Thoracic aorta (tissue), 2 donors: ENCODE measurements at regions not wholly inside any gene's neighbourhood (a gene's known extent, or its start where the extent isn't known, plus 50 kb on each side); places are given as distances from the start of the nearest gene placed in this dataset.
"Not testable (repeated sequence)": the region's sequence is repeated elsewhere in the genome, so short reads cannot be mapped to it uniquely, and the experiment has no call there.

ENCODE experiments used
- ATAC-seq: fragments of 150-250 bp; one replicate; pipeline ENCODE4 v1.8.0; 2017; ENCODE audit warnings: low read depth; ENCODE audit not compliant: insufficient number of reproducible peaks, low FRiP score
- DNase-seq: peaks from one replicate; pipeline ENCODE4 v3.0.0-alpha.2; 2020; ENCODE audit warnings: low spot score
- H3K27ac ChIP-seq, 2 donors: fragments of 200-600 bp; sonication (generic); 1 replicate in 1 of 2; 2 replicates in 1 of 2; pipeline ENCODE4 v1.5.1; 2016; ENCODE audit warnings: mild to moderate bottlenecking in 2 of 2, moderate library complexity in 2 of 2
- H3K27me3 ChIP-seq: fragments of 200-600 bp; sonication (generic); replicated peaks from 2 replicates; pipeline ENCODE4 v1.6.0; 2016; ENCODE audit warnings: mild to moderate bottlenecking; ENCODE audit not compliant: insufficient read depth
- H3K36me3 ChIP-seq: fragments of 200-600 bp; sonication (generic); one replicate; pipeline ENCODE4 v1.5.1; 2016
- H3K4me1 ChIP-seq, 2 donors: fragments of 200-600 bp; sonication (generic); 1 replicate in 1 of 2; 2 replicates in 1 of 2; pipeline versions ENCODE4 v1.5.1 to v1.6.0; 2016; ENCODE audit warnings: low read depth in 2 of 2, mild to moderate bottlenecking in 1 of 2; ENCODE audit not compliant: control insufficient read depth in 1 of 2
- H3K4me3 ChIP-seq: fragments of 200-600 bp; sonication (generic); 2 replicates; pipeline ENCODE4 v1.5.1; 2016; ENCODE audit warnings: mild to moderate bottlenecking
- H3K9me3 ChIP-seq: fragments of 200-600 bp; sonication (generic); 2 replicates; pipeline ENCODE4 v1.5.1; 2016
- CTCF ChIP-seq: fragments of 200-600 bp; sonication (generic); IDR thresholded peaks from one replicate; pipeline ENCODE4 v1.5.1; 2019; ENCODE audit warnings: antibody characterized with exemption

GRCh38 chr16:48959747-48960146, 321.9 kb downstream of the CBLN1 start:
- no peak overlapping the region for H3K27ac ChIP-seq
- TF ChIP-seq CTCF = no peak
- no peak for ATAC-seq

GRCh38 chr16:48959204-48959603, 322.4 kb downstream of the CBLN1 start:
- TF ChIP-seq CTCF = no peak
- ATAC-seq = no peak
- H3K27ac ChIP-seq = no peak overlapping the region
- no peak overlapping the region for H3K4me3 ChIP-seq
- H3K9me3 ChIP-seq = no peaks in the 10 kb centered on the region
- no peaks in the 10 kb centered on the region for H3K27me3 ChIP-seq
- no peaks in the 10 kb centered on the region for H3K36me3 ChIP-seq
- no peaks in the 10 kb centered on the region for H3K4me1 ChIP-seq
- no peak for DNase-seq

More at GRCh38 chr16:48959747-48960146, 321.9 kb downstream of the CBLN1 start:
- DNase-seq = no peak
- Histone ChIP-seq H3K27me3 (no peaks in the 10 kb centered on the region), H3K36me3 (no peaks in the 10 kb centered on the region), H3K4me1 (no peaks in the 10 kb centered on the region), H3K4me3 (no peak overlapping the region), H3K9me3 (no peaks in the 10 kb centered on the region)

GRCh38 chr16:48958681-48959080, 323.0 kb downstream of the CBLN1 start:
- Histone ChIP-seq H3K36me3 (no peaks in the 10 kb centered on the region), H3K9me3 (no peaks in the 10 kb centered on the region), H3K27ac (no peak overlapping the region), H3K4me3 (no peak overlapping the region), H3K27me3 (no peaks in the 10 kb centered on the region), H3K4me1 (no peaks in the 10 kb centered on the region)
- DNase-seq = no peak
- TF ChIP-seq CTCF = no peak
- ATAC-seq = no peak

GRCh38 chr16:48956620-48957019, 325.0 kb downstream of the CBLN1 start:
- H3K36me3 ChIP-seq = no peaks in the 10 kb centered on the region
- no peaks in the 10 kb centered on the region for H3K4me1 ChIP-seq
- no peak for DNase-seq
- H3K4me3 ChIP-seq = no peak overlapping the region
- no peak overlapping the region for H3K27ac ChIP-seq
- ATAC-seq = no peak
- no peak for TF ChIP-seq CTCF
- no peaks in the 10 kb centered on the region for H3K9me3 ChIP-seq
- H3K27me3 ChIP-seq = no peaks in the 10 kb centered on the region

GRCh38 chr16:48955837-48956236, 325.8 kb downstream of the CBLN1 start:
- H3K9me3 ChIP-seq = no peaks in the 10 kb centered on the region
- ATAC-seq (no peak), DNase-seq (no peak)
- no peaks in the 10 kb centered on the region for H3K27me3 ChIP-seq
- no peak for TF ChIP-seq CTCF
- no peaks in the 10 kb centered on the region for H3K36me3 ChIP-seq
- H3K4me1 ChIP-seq = no peaks in the 10 kb centered on the region
- no peak overlapping the region for H3K4me3 ChIP-seq
- H3K27ac ChIP-seq = no peak overlapping the region

GRCh38 chr16:48951621-48952125, 330.0 kb downstream of the CBLN1 start:
- not testable (repeated sequence) for H3K4me3 ChIP-seq, H3K4me1 ChIP-seq, ATAC-seq, H3K9me3 ChIP-seq, H3K27me3 ChIP-seq, H3K27ac ChIP-seq, DNase-seq, H3K36me3 ChIP-seq
